Endothelial cell of umbilical vein (primary cell): ENCODE measurements at regions not wholly inside any gene's neighbourhood (a gene's known extent, or its start where the extent isn't known, plus 50 kb on each side); places are given as distances from the start of the nearest gene placed in this dataset.

ENCODE experiments used
- CTCF ChIP-seq, 2 donors: IDR thresholded peaks; 1 replicate in 1 of 2; 2 replicates in 1 of 2; pipeline ENCODE4 v1.5.1; 2011; ENCODE audit warnings: low read length in 2 of 2, mild to moderate bottlenecking in 2 of 2, moderate library complexity in 2 of 2, control low read depth in 1 of 2, inconsistent platforms in 1 of 2, low read depth in 1 of 2; ENCODE audit not compliant: insufficient read depth in 1 of 2; ENCODE audit errors: extremely low read depth in 1 of 2
- EZH2 ChIP-seq: IDR thresholded peaks from 2 replicates; pipeline ENCODE4 v1.6.1; 2012; ENCODE audit warnings: borderline replicate concordance, low read depth, mild to moderate bottlenecking, moderate library complexity, low read length, inconsistent platforms; ENCODE audit not compliant: severe bottlenecking
- GATA2 ChIP-seq: IDR thresholded peaks from 2 replicates; pipeline ENCODE4 v1.7.0; 2011; ENCODE audit warnings: low read depth, mild to moderate bottlenecking, moderate library complexity, mixed read lengths, low read length; ENCODE audit not compliant: insufficient read length, insufficient read depth
- JUN ChIP-seq: IDR thresholded peaks from 2 replicates; pipeline ENCODE4 v1.6.1; 2011; ENCODE audit warnings: borderline replicate concordance, low read depth; ENCODE audit not compliant: insufficient read length, insufficient read depth
- MYC ChIP-seq: IDR thresholded peaks from one replicate; pipeline ENCODE4 v1.6.1; 2011; ENCODE audit warnings: mild to moderate bottlenecking, low read depth, low read length
- POLR2A ChIP-seq: IDR thresholded peaks from 2 replicates; pipeline ENCODE4 v1.6.1; 2012; ENCODE audit warnings: low read depth, mild to moderate bottlenecking, control low read depth, low read length
- POLR2AphosphoS5 ChIP-seq: IDR thresholded peaks from 2 replicates; pipeline ENCODE4 v1.6.1; 2012; ENCODE audit warnings: low read depth, mild to moderate bottlenecking, control low read depth, low read length, moderate library complexity; ENCODE audit not compliant: insufficient read depth
- TF ChIP-seq, protein P1 (sequence below): IDR thresholded peaks from 2 replicates; pipeline ENCODE4 v1.6.1; 2011; ENCODE audit not compliant: insufficient read depth, insufficient read length

DNA sequence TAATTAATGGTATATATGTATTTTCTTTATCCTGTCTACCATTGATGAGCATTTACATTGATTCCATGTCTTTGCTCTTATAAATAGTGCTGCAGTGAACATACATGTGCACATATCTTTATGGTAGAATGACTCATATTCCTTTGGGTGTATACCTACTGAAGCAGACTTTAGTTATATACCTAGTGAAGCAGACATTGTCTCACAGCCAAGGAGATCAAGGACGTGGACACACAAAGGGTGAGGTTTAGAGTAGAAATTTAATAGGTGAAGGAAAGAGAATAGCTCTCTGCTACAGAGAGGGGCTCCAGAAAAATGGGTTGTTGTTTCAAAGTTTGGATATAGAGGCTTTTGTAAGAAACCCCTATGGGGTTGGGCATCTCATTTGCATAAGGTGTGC, 700.3 kb downstream of the CDH11 start:
- TF ChIP-seq CTCF (IDR thresholded peaks at IDR 0.05; ENCODE audit: extremely low read depth in 1 of 2, insufficient read depth in 1 of 2, low read depth in 1 of 2, low read length in 2 of 2), result no peak
- no peak for TF ChIP-seq POLR2AphosphoS5
- TF ChIP-seq POLR2A, result no peak
- TF ChIP-seq JUN, result no peak
- TF ChIP-seq MYC, result no peak
- no peak for TF ChIP-seq EZH2
- no peak for TF ChIP-seq GATA2
- TF ChIP-seq, protein P1, sequence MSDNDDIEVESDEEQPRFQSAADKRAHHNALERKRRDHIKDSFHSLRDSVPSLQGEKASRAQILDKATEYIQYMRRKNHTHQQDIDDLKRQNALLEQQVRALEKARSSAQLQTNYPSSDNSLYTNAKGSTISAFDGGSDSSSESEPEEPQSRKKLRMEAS, result no peak
